ENCODE measurements at regions not wholly inside any gene's neighbourhood (a gene's known extent, or its start where the extent isn't known, plus 50 kb on each side); places are given as distances from the start of the nearest gene placed in this dataset.

DNA sequence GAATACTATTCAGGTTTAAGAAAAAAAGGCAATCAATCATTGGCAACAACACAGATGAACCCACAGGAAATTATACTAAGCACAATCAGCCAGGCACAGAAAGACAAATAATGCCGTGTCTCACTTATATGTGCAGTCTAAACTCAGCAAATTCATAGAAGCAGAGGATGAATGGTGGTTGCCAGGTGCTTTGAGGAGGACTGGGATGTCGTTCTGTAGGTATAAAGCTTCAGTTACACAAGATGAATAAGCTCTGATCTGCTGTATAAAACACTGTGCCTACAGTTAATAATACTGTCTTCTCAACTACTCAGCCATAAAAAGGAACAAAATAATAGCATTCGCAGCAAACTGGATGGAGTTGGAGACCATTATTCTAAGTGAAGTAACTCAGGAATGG lies 324.8 kb upstream of the HSFY2 start:
- no peak for DNase-seq (ENCODE audit: low spot score)
- H3K4me3 ChIP-seq (ENCODE audit: low read depth in 1 of 3, low read length in 3 of 3): no peak overlapping the region
- no peak for TF ChIP-seq GABPA (IDR thresholded peaks at IDR 0.05 in 1 of 2, conservative IDR thresholded peaks at IDR 0.05 in 1 of 2)
- TF ChIP-seq, protein P1, sequence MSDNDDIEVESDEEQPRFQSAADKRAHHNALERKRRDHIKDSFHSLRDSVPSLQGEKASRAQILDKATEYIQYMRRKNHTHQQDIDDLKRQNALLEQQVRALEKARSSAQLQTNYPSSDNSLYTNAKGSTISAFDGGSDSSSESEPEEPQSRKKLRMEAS (IDR thresholded peaks at IDR 0.05): no peak
- no peak for TF ChIP-seq FOXA2 (IDR thresholded peaks at IDR 0.05)
- TF ChIP-seq EGR1 (IDR thresholded peaks at IDR 0.05; ENCODE audit: low read depth in 2 of 2): no peak
- TF ChIP-seq RXRA (IDR thresholded peaks at IDR 0.05): no peak
- TF ChIP-seq, protein P2, sequence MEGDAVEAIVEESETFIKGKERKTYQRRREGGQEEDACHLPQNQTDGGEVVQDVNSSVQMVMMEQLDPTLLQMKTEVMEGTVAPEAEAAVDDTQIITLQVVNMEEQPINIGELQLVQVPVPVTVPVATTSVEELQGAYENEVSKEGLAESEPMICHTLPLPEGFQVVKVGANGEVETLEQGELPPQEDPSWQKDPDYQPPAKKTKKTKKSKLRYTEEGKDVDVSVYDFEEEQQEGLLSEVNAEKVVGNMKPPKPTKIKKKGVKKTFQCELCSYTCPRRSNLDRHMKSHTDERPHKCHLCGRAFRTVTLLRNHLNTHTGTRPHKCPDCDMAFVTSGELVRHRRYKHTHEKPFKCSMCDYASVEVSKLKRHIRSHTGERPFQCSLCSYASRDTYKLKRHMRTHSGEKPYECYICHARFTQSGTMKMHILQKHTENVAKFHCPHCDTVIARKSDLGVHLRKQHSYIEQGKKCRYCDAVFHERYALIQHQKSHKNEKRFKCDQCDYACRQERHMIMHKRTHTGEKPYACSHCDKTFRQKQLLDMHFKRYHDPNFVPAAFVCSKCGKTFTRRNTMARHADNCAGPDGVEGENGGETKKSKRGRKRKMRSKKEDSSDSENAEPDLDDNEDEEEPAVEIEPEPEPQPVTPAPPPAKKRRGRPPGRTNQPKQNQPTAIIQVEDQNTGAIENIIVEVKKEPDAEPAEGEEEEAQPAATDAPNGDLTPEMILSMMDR (IDR thresholded peaks at IDR 0.05; ENCODE audit: low read depth, low read length, missing input control): no peak
- TF ChIP-seq TAF1 (conservative IDR thresholded peaks at IDR 0.05): no peak
- TF ChIP-seq HNF4G (IDR thresholded peaks at IDR 0.05): no peak
- TF ChIP-seq JUND (IDR thresholded peaks at IDR 0.05): no peak
- TF ChIP-seq FOXA1 (IDR thresholded peaks at IDR 0.05): no peak
- TF ChIP-seq, protein P3, sequence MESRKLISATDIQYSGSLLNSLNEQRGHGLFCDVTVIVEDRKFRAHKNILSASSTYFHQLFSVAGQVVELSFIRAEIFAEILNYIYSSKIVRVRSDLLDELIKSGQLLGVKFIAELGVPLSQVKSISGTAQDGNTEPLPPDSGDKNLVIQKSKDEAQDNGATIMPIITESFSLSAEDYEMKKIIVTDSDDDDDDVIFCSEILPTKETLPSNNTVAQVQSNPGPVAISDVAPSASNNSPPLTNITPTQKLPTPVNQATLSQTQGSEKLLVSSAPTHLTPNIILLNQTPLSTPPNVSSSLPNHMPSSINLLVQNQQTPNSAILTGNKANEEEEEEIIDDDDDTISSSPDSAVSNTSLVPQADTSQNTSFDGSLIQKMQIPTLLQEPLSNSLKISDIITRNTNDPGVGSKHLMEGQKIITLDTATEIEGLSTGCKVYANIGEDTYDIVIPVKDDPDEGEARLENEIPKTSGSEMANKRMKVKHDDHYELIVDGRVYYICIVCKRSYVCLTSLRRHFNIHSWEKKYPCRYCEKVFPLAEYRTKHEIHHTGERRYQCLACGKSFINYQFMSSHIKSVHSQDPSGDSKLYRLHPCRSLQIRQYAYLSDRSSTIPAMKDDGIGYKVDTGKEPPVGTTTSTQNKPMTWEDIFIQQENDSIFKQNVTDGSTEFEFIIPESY (IDR thresholded peaks at IDR 0.05): no peak
- no peaks in the 10 kb centered on the region for H3K27me3 ChIP-seq (ENCODE audit: control insufficient read depth in 4 of 4, insufficient read depth in 4 of 4, low read length in 3 of 4)
- H3K9me3 ChIP-seq (ENCODE audit: control insufficient read depth in 4 of 4, low read length in 3 of 4): no peaks in the 10 kb centered on the region
- H3K4me1 ChIP-seq (ENCODE audit: control insufficient read depth in 4 of 4, insufficient read depth in 4 of 4, low read length in 3 of 4): no peaks in the 10 kb centered on the region
- H3K9ac ChIP-seq (ENCODE audit: low read depth in 1 of 2, low read length in 2 of 2): no peak overlapping the region
- H3K27ac ChIP-seq (ENCODE audit: low read depth in 1 of 2, low read length in 2 of 2): no peak overlapping the region
- 66% methylated on average over 3 of the region's 3 CpGs for WGBS
- H3K36me3 ChIP-seq (ENCODE audit: control insufficient read depth in 4 of 4, insufficient read depth in 3 of 4, low read depth in 1 of 4, low read length in 3 of 4): no peaks in the 10 kb centered on the region

DNA sequence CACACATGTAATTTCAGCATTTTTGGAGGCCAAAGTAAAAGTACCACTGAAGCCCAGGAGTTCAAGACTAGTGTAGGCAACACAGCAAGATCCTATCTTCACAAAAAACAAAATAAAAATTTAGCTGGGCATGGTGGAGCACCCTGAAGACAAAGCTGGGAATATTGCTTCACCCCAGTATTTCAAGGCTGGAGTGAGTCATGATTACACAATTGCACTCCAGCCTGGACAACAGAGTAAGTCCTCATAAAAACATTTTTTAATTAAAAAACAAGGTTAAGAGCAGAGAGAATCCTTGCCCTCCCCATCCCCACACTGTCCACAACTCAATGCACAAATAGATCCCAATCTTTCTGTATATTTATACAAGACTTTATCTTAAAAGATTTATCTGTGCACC lies 321.9 kb upstream of the HSFY2 start:
- Histone ChIP-seq H3K4me3 (ENCODE audit: low read depth in 1 of 3, low read length in 3 of 3) (no peak overlapping the region), H3K27me3 (ENCODE audit: control insufficient read depth in 4 of 4, insufficient read depth in 4 of 4, low read length in 3 of 4) (no peaks in the 10 kb centered on the region), H3K27ac (ENCODE audit: low read depth in 1 of 2, low read length in 2 of 2) (no peak overlapping the region), H3K36me3 (ENCODE audit: control insufficient read depth in 4 of 4, insufficient read depth in 3 of 4, low read depth in 1 of 4, low read length in 3 of 4) (no peaks in the 10 kb centered on the region), H3K4me1 (ENCODE audit: control insufficient read depth in 4 of 4, insufficient read depth in 4 of 4, low read length in 3 of 4) (no peaks in the 10 kb centered on the region), H3K9me3 (ENCODE audit: control insufficient read depth in 4 of 4, low read length in 3 of 4) (no peaks in the 10 kb centered on the region), H3K9ac (ENCODE audit: low read depth in 1 of 2, low read length in 2 of 2) (no peak overlapping the region)
- TF ChIP-seq, protein P4, sequence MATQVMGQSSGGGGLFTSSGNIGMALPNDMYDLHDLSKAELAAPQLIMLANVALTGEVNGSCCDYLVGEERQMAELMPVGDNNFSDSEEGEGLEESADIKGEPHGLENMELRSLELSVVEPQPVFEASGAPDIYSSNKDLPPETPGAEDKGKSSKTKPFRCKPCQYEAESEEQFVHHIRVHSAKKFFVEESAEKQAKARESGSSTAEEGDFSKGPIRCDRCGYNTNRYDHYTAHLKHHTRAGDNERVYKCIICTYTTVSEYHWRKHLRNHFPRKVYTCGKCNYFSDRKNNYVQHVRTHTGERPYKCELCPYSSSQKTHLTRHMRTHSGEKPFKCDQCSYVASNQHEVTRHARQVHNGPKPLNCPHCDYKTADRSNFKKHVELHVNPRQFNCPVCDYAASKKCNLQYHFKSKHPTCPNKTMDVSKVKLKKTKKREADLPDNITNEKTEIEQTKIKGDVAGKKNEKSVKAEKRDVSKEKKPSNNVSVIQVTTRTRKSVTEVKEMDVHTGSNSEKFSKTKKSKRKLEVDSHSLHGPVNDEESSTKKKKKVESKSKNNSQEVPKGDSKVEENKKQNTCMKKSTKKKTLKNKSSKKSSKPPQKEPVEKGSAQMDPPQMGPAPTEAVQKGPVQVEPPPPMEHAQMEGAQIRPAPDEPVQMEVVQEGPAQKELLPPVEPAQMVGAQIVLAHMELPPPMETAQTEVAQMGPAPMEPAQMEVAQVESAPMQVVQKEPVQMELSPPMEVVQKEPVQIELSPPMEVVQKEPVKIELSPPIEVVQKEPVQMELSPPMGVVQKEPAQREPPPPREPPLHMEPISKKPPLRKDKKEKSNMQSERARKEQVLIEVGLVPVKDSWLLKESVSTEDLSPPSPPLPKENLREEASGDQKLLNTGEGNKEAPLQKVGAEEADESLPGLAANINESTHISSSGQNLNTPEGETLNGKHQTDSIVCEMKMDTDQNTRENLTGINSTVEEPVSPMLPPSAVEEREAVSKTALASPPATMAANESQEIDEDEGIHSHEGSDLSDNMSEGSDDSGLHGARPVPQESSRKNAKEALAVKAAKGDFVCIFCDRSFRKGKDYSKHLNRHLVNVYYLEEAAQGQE (IDR thresholded peaks at IDR 0.05): no peak
- TF ChIP-seq RXRA (IDR thresholded peaks at IDR 0.05): no peak
- TF ChIP-seq TAF1 (conservative IDR thresholded peaks at IDR 0.05): no peak
- TF ChIP-seq HNF4A (conservative IDR thresholded peaks at IDR 0.05): no peak
- TF ChIP-seq, protein P2 (IDR thresholded peaks at IDR 0.05; ENCODE audit: low read depth, low read length, missing input control): no peak
- no peak for TF ChIP-seq EGR1 (IDR thresholded peaks at IDR 0.05; ENCODE audit: low read depth in 2 of 2)
- TF ChIP-seq, protein P1 (IDR thresholded peaks at IDR 0.05): no peak
- no peak for TF ChIP-seq RAD21 (IDR thresholded peaks at IDR 0.05)
- DNase-seq (ENCODE audit: low spot score): no peak

All from liver (tissue), 8 donors.